ENCODE measurements at regions not wholly inside any gene's neighbourhood (a gene's known extent, or its start where the extent isn't known, plus 50 kb on each side); places are given as distances from the start of the nearest gene placed in this dataset.

DNA sequence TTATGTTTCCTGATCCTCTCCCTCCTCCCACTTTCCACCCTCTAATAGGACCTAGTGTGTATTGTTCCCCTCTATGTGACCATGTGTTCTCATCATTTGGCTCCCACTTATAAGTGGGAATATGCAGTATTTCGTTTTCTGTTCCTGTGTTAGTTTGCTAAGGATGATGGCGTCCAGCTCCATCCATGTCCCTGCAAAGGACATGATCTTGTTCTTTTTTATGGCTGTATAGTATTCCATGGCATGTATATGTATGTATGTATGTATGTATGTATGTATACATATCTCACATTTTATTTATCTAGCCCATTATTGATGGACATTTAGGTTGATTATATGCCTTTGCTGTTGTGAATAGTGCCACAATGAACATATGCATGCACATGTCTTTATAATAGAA is 188.7 kb downstream of the RFPL4B start:
- no peak for TF ChIP-seq POLR2AphosphoS5 (IDR thresholded peaks at IDR 0.05)
- TF ChIP-seq, protein P1, sequence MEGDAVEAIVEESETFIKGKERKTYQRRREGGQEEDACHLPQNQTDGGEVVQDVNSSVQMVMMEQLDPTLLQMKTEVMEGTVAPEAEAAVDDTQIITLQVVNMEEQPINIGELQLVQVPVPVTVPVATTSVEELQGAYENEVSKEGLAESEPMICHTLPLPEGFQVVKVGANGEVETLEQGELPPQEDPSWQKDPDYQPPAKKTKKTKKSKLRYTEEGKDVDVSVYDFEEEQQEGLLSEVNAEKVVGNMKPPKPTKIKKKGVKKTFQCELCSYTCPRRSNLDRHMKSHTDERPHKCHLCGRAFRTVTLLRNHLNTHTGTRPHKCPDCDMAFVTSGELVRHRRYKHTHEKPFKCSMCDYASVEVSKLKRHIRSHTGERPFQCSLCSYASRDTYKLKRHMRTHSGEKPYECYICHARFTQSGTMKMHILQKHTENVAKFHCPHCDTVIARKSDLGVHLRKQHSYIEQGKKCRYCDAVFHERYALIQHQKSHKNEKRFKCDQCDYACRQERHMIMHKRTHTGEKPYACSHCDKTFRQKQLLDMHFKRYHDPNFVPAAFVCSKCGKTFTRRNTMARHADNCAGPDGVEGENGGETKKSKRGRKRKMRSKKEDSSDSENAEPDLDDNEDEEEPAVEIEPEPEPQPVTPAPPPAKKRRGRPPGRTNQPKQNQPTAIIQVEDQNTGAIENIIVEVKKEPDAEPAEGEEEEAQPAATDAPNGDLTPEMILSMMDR (IDR thresholded peaks at IDR 0.05), result no peak
